OCI-LY1 (cell line): ENCODE measurements at regions not wholly inside any gene's neighbourhood (a gene's known extent, or its start where the extent isn't known, plus 50 kb on each side); places are given as distances from the start of the nearest gene placed in this dataset.

Experiments
- EZH2 ChIP-seq: fragments of 200-600 bp; sonication (generic), shearing (Covaris generic); IDR thresholded peaks from 2 replicates; pipeline ENCODE4 v1.8.0; 2017; ENCODE audit warnings: borderline replicate concordance, mixed run types, mild to moderate bottlenecking, antibody characterized with exemption, low read length, moderate library complexity, mixed read lengths
- TF ChIP-seq, protein P1 (sequence below): fragments of 200-600 bp; sonication (generic), shearing (Covaris generic); IDR thresholded peaks from 2 replicates; pipeline ENCODE4 v1.5.1; 2017; ENCODE audit warnings: mild to moderate bottlenecking, antibody characterized with exemption, low read length, moderate library complexity, mixed read lengths

DNA sequence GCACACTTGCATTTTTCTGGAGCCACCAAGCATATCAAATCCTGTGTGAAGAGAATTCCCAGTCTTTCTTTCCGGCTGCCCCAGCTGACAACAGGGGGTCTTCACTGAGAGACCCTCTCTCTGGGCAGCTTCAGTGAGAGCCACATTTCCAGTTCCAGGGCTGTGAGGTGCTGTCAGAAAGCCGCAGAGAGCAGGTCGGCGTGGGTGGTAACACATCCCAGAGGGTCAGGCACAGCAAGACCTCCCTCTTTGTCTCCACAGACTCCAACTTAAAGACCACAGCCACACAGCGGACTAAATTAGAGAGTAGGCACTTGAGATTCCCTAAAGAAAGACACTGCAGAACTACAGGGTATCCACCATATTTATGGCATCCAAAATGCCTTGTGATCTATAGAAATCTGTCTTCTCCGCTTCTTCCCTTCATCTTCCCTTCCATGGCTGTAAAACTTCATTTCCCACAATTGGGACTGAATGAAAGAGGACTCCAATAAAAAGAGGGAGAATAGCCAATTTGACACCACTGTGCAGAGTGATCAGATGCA, 116.0 kb upstream of the C7orf33 start:
- TF ChIP-seq EZH2, result no peak
- TF ChIP-seq, protein P1, sequence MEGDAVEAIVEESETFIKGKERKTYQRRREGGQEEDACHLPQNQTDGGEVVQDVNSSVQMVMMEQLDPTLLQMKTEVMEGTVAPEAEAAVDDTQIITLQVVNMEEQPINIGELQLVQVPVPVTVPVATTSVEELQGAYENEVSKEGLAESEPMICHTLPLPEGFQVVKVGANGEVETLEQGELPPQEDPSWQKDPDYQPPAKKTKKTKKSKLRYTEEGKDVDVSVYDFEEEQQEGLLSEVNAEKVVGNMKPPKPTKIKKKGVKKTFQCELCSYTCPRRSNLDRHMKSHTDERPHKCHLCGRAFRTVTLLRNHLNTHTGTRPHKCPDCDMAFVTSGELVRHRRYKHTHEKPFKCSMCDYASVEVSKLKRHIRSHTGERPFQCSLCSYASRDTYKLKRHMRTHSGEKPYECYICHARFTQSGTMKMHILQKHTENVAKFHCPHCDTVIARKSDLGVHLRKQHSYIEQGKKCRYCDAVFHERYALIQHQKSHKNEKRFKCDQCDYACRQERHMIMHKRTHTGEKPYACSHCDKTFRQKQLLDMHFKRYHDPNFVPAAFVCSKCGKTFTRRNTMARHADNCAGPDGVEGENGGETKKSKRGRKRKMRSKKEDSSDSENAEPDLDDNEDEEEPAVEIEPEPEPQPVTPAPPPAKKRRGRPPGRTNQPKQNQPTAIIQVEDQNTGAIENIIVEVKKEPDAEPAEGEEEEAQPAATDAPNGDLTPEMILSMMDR, result no peak
